HuH-7.5 (cell line): ENCODE measurements at regions not wholly inside any gene's neighbourhood (a gene's known extent, or its start where the extent isn't known, plus 50 kb on each side); places are given as distances from the start of the nearest gene placed in this dataset.

Experiments used
- DNase-seq: peaks from one replicate; pipeline ENCODE4 v3.0.0; 2011; ENCODE audit warnings: low spot score

DNA sequence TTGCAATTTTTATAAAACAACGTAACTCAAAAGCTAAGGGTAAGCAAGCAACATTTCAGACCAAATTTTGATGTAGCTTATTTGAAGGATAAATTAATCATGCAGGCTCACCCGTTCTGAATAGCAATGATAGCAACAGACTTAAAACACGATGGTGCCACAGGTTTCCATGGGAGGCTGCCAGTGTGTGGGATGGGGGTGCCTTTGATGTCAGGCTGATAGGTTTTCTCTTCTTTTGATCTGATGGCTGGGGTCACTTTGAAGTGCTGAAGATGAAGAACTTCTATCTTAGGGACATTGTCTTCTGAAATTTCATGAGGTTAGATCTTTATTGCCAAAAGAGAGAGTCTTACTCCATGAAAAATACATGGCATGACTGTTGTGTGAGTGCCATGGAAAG, 206.8 kb downstream of the LPIN1 start:
- DNase-seq = no peak

DNA sequence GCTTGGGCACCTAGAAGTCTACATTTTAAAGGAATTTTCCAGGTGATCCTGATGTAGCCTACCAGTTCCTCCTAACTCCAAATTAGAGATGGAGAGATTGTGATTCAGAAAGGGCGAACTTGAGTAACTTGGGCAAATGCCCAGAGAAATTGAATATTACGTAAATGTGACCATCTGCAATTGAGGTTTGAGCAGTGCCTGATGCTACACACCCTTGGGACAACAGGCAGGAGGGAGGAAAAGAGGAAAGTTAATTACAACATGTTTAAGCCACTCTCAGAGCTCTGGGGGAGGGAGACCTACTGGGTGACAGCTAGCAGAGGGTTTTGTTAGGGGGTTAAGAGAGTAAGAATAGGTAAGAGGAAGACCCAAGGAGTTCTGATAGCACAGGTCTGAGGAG, 208.9 kb downstream of the LPIN1 start:
- DNase-seq = no peak

DNA sequence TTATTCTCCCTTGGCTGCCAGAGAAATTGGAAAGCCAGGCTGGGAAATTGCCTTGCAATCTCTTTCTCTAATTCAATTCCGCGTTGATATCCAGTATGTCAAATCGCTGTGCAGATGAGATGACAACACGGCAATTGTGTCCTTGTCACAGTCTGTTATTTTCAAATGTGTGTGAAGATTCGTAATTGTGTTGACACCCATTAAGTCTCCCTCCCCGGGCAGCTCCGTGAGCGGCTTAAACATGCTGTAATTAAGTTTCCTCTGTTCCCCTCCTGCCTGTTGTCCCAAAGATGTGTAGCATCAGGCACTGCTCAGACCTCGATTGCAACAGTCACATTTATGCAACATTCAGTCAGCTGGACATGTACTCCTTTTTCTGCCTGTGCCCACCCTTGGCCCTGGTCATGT, 209.5 kb downstream of the LPIN1 start:
- no peak for DNase-seq

DNA sequence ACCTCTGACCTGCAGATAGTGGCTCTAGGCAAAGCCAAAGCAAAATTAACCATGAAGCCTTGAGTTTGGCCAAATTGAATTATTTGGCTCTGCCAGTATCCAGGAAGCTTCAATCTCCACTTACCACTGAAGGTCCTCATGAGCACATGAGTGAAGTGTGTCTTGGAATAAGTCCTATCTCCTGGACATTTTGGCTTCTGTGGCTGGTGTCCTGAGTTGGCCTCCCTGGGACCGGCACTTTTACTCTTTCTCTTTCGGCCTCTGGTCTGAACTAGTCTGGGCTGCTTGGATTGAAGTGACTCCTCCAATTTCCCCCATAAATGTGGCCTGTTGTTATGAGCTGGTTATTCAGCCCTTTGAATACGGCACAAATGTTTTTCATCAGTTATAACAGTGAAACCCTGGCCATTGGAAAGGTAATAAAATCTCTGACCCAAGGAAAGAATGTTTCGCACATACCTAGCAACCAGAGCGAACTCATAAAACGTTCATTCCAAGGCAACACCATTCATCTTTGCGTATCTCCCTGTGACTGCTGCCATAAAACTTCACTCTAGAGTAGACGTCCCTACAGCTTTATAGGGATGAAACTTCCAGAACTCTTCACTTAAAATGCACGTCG, 216.4 kb downstream of the LPIN1 start:
- no peak for DNase-seq

DNA sequence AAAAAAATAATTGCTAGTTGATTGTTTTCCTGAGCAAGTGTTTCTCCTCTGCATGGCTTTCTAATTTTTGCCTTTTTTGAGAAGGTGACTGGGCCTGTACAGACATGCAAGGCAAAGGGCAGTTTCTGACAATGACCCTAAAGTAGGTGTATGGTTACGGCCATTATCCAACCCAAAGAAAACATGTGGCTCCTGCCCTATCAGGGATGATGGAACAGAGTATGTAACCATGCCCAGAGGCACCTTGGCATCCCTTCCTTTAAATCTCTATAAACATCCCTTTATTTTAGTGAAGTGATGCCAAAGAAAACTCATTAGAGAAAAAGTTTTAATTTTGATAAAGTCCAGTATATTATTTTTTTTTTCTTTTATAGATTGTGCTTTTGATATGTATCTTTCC, 217.5 kb downstream of the LPIN1 start:
- DNase-seq = no peak

DNA sequence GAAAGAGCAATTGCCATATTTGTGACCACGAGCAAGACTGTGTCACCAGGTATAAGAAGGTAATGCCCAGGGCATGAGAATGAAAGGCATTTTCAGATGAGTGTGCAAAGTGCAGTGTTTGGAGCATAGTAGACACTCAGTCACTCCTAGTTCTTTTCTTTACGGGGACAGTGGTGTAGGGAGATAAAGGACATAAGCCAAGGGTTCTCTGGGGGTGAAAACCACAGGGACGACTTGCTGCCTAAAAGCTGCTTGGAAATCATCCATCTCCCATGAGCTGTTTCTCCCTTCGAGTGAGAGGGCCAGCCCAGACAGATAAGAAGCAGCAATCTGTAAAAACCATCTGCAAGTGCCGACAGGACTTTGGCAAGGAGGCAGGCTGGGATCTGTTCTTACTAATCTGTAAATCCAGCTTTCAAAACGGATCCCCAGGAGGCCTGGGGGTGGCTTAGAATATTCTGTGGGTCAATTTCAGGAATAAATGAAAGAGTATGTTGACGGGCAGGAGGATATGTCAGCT, 221.6 kb downstream of the LPIN1 start:
- DNase-seq = no peak

DNA sequence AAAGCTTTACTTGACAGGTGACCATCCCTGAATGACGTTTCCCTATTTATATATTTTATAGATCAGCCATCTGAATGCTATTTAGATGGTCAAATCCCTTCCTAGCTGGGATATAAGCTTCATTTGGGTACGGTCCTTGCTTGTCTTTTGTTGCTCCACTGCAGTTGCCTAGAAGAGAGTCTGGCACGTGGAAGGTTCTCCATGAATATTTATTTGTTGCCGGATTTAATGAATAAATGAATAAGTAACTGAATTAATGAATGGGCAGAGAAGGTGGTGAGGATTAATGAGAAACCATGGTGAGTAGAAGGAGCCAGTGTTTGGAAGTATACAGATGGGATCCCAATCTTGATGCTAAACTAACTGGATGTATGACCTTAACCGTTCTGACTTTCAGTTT, 222.1 kb downstream of the LPIN1 start:
- DNase-seq = no peak

DNA sequence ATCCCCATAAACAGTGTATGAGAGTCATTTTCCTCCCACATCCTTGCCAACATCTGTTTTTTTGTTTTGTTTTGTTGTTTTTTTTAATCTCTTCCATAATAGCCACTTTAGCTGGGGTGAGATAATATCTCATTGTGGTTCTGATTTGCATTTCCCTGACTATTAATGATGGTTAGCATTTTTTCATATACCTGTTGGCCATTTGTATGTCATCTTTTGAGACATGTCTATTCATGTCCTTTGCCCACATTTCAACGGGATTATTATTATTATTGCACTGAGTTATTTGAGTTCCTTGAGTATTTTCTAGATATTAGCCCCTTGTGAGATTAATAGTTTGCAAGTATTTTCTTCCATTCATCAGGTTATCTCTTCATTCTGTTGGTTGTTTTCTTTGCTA, 223.3 kb downstream of the LPIN1 start:
- DNase-seq = no peak

DNA sequence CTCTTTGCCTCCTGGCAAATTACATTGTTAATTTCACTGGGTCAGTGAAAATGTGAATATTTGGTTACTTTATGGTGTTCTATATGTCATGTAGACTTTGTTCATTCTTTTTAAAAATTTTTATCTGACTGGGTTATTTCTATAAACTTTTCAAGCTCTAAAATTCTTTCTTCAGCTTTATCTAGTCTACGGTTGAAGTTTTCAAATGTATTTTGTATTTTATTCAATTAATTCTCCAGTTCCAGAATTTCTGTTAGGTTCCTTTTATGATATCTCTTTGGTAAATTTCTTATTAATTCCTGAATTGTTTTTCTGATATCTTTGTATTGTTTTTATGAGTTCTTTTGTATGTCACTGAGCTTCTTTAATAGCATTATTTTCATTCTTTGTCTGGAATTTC, 228.1 kb downstream of the LPIN1 start:
- no peak for DNase-seq

DNA sequence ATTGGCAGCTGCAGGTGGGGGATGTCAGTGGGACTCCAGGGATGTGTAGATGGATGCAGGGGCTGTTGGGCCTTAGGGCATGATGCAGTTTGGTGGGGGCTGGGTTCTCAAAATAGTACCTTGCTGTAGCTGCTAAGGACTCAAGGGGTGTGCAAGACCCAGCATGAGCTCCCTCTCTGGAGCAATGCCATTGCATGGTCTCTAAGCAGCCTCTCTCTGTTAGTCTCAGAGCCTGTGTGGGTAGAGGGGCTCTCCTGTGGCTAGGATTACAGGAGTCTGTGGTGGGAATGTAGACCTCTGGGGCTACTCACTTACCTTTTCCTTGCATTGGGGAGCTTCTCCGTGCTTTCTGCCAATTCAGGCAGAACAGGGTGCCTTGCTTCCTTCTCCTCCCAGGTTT, 228.9 kb downstream of the LPIN1 start:
- DNase-seq = no peak

DNA sequence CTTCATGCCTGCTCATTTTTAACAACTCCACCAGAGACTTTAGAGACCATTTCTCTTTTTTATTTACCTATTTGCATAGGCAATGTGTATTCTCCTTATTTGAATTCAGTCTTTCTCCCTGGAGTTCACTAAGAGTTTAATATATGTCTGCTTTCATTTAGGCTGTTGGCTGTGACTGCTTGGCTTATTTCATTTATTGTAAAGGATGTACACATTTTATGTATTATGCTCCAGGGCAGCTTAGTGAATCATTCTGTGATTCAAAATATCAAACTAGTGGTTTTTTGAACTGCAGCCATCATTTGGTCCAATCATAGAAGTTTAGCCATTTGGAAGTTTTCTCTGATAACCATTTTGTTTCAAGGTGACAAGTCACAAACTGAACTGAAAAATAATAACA, 229.6 kb downstream of the LPIN1 start:
- DNase-seq = no peak

DNA sequence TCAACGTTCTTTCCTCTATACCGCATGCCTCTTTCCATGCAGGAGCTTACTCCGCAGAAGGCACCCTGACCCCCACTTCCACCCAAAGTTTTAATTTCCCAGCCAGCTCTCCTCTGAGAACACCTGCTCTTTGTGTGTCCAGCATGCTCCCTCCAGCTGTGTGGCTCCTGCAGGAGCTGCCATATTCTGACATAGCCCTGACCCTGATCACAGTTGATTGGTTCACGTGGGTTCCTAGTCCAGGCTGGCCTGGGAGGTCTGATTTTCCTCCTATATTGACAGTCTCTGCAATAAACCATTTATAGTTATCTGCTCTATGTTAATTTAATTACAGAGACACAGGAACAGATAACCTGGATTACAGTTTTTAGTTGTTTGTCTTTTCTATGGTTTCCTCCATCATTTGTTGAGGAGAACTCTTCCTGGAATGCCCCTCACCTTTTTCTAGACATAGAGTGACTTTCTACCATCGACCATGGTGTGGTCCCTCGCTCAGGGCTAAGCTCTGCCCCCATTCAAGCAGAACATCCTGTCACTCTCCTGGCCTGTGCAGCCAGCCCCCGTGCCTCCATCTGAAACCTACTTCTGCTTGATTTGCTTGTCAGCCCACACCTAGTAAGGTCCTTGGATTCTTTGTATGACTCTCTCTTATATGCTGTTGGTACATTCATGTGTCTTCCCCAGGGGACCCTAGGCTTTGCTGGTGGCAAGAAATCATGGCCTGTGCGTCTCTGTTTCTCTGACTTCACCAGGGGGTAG, 231.5 kb downstream of the LPIN1 start:
- no peak for DNase-seq

DNA sequence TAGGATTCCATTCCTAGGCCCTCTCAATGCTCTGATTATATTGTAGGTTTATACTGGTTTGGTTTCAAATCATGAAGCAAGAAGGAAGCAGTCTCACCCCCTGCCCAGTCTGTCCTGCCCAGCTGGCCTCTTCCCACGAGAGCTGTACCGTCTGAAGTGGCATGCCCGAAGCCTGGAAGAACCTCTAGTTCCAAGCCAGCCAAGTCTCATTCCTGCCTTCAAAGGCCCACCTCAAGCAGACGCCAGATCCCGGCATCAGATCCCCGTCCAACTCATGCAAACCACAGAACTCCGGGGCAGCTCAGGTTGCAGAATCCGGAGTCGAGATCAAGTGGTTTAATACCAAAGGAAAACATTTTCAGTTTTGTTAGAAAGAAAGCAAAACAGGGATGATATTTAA, 234.4 kb downstream of the LPIN1 start:
- no peak for DNase-seq

DNA sequence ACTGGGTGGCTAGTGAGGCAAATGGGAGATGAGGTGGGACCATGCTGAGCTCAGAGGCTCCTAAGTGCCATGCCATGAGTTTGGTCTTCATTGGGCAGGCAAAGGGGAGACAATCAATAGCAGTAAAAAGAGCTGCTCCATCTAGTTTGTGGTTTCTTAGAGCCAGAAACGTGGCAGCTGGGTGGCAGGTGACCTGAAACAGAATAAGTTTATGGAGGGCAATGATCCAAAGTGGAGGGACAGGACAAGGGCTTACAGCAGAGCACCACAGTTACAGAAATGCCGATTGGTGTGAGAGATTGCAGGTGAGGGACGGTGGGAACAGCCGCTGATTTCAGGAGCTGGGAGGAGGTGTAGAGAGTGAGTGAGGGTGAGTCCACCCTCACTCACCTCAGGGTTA, 237.0 kb downstream of the LPIN1 start:
- DNase-seq = no peak

DNA sequence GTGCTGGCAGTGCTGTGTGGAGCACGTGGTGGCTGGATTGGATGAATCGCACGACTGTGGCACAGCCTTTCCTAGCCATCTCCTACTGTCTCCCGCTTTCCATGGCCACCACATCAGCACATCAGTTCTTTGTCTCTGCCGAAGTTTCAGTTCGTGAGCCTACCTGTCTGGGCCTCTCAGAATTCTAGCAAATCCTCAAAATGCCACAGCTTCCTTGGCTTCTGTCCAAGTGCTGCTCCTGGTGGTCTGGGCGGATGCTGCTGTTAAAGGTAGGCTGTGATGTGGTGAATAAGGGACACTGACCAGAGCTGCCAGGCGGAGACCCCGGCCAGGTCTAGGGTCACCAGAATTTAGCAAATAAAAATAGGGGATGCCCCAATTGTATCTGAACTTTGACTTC, 237.4 kb downstream of the LPIN1 start:
- no peak for DNase-seq

DNA sequence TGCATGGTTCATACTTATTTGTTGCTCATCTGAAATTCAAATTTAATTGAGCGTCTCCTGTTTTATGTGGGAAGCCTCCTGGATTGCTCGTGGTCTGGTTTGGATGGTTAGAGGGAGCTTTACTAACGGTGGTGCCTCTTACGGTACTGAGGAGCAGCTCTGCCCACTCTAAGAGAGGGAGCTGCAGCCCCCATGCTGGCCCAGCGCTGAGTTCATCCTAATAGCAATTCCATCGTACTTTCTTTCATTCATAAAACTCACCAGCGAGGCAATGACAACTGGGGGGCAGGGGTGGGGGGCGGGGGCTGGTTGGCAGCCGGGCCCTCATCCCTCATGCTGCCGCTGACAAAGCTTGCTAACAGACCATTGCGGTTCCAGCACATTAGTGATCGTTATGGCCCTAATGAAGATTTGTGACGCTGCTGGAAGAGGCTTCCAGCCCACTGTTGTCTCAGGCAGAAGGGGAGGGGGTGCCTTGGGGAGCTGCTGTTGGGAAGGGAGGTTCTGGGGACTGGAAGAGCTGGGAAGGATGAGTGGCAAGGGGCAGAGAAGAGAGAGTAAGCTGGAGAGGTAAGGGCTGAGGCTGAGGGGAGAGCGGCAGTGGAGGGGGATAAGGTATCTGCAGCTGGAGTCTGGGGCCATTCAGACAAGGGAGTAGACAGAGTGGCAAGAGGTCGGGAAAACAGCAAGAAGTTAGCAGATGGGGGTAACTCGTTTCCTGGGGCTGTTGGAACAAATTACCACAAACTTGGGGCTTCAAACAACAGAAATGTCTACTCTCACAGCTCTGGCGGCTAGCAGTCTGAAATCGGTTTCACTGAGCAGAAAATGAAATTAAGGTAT, 238.1 kb downstream of the LPIN1 start:
- DNase-seq = no peak

DNA sequence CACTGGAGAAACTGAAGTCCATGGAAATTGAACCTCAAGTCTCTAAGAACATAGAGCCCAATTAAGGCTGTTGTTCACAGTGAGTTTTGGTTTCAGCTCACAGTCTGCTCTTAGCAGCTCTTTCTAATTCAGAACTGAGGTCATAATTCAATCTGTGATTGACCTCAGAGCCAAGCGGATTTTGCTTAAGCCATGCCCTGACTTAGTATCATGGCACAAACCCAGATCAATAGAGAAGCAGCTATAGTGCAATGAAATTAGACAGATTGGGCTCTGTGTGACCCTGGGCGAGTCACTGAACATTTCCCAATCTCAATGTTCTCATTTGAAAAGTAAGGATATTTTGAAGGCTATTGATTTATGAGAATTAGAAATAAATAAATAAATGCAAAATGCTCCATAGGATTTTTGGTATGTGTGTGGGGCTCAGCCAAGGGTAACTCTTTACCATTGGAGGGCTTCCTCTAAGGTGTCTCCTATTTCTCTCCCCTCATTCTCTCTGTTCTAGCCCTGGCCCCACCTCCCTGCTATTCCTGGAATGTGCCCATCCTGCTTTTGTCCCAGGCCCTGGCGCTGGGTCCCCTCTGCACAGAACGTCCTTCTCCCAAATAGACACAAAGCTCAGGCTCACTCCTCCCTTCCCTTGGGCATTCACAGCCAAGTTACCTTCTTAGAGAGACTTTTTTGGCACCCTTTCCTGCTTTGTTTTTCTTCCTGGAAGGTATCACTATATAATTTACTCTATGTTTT, 239.6 kb downstream of the LPIN1 start:
- no peak for DNase-seq

DNA sequence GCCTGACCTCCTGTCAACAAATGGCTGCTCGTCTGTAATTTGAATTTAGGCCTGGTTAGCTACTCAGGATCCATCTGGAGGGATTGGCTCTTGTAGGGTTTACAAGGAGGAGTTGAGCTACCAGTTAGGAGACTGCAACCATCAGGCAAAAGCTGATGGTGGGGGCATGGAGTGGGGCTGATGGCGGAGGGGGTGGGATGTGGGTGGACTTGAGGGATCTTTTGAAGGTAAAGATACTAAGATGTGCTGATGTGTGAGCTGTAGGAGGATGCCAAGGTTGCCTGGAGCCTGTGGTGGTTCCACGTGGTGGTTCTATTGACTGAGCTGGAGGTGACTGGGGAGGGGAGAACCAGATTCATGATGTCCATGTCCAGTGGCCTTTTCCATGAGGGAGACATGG, 240.7 kb downstream of the LPIN1 start:
- DNase-seq = no peak

DNA sequence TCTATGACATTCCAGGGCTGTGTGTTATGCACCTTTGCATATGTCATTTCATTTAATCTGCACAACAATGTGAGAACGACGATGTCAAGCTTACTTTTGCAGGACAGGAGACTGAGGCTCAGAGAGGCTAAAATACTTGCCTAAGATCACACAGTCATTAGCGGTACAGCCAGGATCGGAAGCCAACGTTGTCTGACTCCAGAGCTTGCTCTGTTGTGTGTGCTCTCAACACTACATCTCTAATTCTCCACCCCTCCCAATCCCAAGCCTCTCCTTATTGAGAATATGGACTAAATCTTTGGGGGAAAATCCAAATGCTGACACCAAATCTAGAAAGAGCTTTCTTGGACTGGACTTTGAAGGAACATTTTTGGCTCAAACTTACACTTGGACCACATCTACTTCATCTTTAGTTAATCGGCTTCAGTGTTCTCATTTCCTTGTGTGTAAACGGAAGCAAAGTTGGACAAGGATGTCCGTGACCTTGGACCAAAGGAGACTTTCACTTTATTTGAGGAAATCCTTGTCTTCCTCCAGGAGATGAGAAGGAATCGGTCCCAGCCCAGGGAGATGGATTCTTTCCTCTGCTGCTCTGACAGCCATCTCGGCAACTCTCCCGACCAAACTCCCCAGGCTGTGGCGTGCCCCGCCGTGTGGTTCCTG, 242.4 kb downstream of the LPIN1 start:
- no peak for DNase-seq

DNA sequence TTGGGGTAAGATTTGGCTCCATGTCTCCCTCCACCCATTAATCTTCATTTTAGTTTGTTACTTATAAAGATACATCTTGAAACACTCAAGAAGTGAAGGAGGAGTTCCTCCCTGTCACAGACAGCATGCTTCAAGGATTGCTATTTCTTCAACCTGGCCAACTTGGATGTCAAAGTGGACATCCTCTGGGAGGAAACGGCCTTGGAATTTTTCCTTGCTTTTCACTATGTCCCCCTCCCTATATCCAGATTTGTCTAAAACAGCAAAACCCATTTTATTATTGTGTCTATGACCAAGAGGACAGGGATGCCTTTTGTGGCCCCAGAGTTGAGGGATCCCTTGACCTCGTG, 242.9 kb downstream of the LPIN1 start:
- no peak for DNase-seq

DNA sequence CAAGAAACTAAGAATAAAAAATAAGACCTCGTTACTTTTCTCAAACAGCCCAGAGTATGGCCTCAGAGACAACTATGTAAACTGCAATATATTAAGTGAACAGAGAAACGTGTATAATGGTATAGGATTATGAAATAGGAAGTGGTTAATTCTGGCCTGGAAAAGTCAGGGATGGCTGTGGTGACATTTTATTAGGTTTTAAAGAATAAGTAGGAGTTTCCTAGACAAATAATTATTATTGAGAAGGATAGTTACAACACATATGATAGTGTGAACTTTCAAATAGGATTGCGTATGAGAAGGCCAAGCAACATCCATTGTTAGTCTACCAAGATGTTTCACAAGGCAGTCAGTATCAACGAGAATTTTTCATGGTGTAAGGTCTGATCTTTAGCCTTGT, 244.1 kb downstream of the LPIN1 start:
- DNase-seq = no peak

DNA sequence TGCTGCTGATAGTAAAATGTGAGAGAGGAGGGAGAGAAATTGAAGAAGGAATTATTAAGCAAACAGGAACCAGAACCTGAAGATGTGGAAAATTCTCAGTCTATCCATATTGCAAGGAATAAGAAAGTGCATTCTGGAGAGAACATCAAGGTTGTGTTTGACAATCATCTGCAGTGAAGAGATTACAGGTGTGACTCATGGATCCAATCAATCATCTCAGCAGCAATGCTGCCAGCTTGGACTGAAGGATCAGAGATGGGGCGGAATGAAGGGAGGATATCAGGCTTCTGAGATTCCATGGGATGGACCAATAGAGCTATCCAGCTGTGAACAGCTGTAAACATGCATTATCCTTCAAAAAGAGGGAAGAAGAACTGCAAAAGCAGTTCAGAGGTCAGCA, 247.3 kb downstream of the LPIN1 start:
- DNase-seq = no peak
